Hepatocyte (in vitro differentiated cells): ENCODE measurements at regions not wholly inside any gene's neighbourhood (a gene's known extent, or its start where the extent isn't known, plus 50 kb on each side); places are given as distances from the start of the nearest gene placed in this dataset.
"Not testable (repeated sequence)": the region's sequence is repeated elsewhere in the genome, so short reads cannot be mapped to it uniquely, and the experiment has no call there.

Source experiments
- CTCF ChIP-seq: fragments of 200-600 bp; sonication (generic); IDR thresholded peaks from 2 replicates; pipeline ENCODE4 v1.5.1; 2016; ENCODE audit warnings: antibody characterized with exemption, mild to moderate bottlenecking; ENCODE audit not compliant: poor library complexity
- EZH2 ChIP-seq: fragments of 200-600 bp; sonication (generic); IDR thresholded peaks from 2 replicates; pipeline ENCODE4 v1.6.1; 2016; ENCODE audit warnings: antibody characterized with exemption, mild to moderate bottlenecking, borderline replicate concordance

- not testable (repeated sequence) for TF ChIP-seq CTCF, EZH2
These were observed 919.5 kb downstream of the TYW1 start for GRCh38 chr7:67916111-67916510.
